ENCODE measurements at regions not wholly inside any gene's neighbourhood (a gene's known extent, or its start where the extent isn't known, plus 50 kb on each side); places are given as distances from the start of the nearest gene placed in this dataset.

GRCh38 chr18:43539862-43540261, 262.6 kb upstream of the SYT4 start:
- TF ChIP-seq POLR2AphosphoS5 (IDR thresholded peaks at IDR 0.05; ENCODE audit: low read depth, low read length) (no peak), SIN3A (IDR thresholded peaks at IDR 0.05; ENCODE audit: borderline replicate concordance, insufficient read depth, low read length) (no peak)

GRCh38 chr18:43542016-43542415, 264.7 kb upstream of the SYT4 start:
- no peak for TF ChIP-seq POLR2AphosphoS5 (IDR thresholded peaks at IDR 0.05; ENCODE audit: low read depth, low read length)
- TF ChIP-seq TAF1 (IDR thresholded peaks at IDR 0.05; ENCODE audit: borderline replicate concordance, insufficient read depth, low read length) = no peak
- TF ChIP-seq, protein P1, sequence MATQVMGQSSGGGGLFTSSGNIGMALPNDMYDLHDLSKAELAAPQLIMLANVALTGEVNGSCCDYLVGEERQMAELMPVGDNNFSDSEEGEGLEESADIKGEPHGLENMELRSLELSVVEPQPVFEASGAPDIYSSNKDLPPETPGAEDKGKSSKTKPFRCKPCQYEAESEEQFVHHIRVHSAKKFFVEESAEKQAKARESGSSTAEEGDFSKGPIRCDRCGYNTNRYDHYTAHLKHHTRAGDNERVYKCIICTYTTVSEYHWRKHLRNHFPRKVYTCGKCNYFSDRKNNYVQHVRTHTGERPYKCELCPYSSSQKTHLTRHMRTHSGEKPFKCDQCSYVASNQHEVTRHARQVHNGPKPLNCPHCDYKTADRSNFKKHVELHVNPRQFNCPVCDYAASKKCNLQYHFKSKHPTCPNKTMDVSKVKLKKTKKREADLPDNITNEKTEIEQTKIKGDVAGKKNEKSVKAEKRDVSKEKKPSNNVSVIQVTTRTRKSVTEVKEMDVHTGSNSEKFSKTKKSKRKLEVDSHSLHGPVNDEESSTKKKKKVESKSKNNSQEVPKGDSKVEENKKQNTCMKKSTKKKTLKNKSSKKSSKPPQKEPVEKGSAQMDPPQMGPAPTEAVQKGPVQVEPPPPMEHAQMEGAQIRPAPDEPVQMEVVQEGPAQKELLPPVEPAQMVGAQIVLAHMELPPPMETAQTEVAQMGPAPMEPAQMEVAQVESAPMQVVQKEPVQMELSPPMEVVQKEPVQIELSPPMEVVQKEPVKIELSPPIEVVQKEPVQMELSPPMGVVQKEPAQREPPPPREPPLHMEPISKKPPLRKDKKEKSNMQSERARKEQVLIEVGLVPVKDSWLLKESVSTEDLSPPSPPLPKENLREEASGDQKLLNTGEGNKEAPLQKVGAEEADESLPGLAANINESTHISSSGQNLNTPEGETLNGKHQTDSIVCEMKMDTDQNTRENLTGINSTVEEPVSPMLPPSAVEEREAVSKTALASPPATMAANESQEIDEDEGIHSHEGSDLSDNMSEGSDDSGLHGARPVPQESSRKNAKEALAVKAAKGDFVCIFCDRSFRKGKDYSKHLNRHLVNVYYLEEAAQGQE (IDR thresholded peaks at IDR 0.05; ENCODE audit: insufficient read depth in 1 of 2, low read depth in 2 of 2, low read length in 2 of 2) = no peak
- TF ChIP-seq FOXP2 (optimal IDR thresholded peaks at IDR 0.05; ENCODE audit: borderline replicate concordance, extremely low read depth, extremely low read length, insufficient read depth) = no peak
- no peak for TF ChIP-seq SIN3A (IDR thresholded peaks at IDR 0.05; ENCODE audit: borderline replicate concordance, insufficient read depth, low read length)

GRCh38 chr18:43543236-43543635, 265.9 kb upstream of the SYT4 start:
- TF ChIP-seq FOXP2 (optimal IDR thresholded peaks at IDR 0.05; ENCODE audit: borderline replicate concordance, extremely low read depth, extremely low read length, insufficient read depth) = no peak
- TF ChIP-seq TAF1 (IDR thresholded peaks at IDR 0.05; ENCODE audit: borderline replicate concordance, insufficient read depth, low read length) = no peak
- no peak for TF ChIP-seq POLR2AphosphoS5 (IDR thresholded peaks at IDR 0.05; ENCODE audit: low read depth, low read length)

- TF ChIP-seq POLR2AphosphoS5 (IDR thresholded peaks at IDR 0.05; ENCODE audit: low read depth, low read length) = no peak
- no peak for TF ChIP-seq FOXP2 (optimal IDR thresholded peaks at IDR 0.05; ENCODE audit: borderline replicate concordance, extremely low read depth, extremely low read length, insufficient read depth)
- TF ChIP-seq TAF1 (IDR thresholded peaks at IDR 0.05; ENCODE audit: borderline replicate concordance, insufficient read depth, low read length) = no peak
- TF ChIP-seq, protein P1 (IDR thresholded peaks at IDR 0.05; ENCODE audit: insufficient read depth in 1 of 2, low read depth in 2 of 2, low read length in 2 of 2) = no peak
- TF ChIP-seq SIN3A (IDR thresholded peaks at IDR 0.05; ENCODE audit: borderline replicate concordance, insufficient read depth, low read length) = no peak
These were observed 270.2 kb upstream of the SYT4 start for GRCh38 chr18:43547456-43547855.

DNA sequence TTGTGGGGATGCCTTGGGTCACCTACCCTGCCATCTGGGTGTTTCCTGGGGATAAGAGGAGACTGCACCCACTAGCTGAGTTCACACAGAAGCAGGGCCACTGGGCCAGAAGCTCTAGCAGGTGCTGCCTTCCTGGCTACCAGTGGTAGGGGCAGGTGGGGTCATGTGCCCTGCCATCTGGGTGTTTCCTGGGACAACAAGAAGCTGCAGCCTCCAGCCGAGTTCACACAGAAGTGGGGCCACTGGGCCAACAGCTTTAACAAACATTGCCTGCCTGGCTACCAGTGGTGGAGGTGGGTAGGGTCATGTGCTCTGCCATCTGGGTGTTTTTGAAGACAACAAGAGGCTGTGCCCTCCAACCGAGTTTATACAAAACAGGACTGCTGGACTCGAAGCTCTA, 282.2 kb upstream of the SYT4 start:
- TF ChIP-seq TAF1 (IDR thresholded peaks at IDR 0.05; ENCODE audit: borderline replicate concordance, insufficient read depth, low read length) = no peak
- TF ChIP-seq POLR2AphosphoS5 (IDR thresholded peaks at IDR 0.05; ENCODE audit: low read depth, low read length) = no peak
- TF ChIP-seq, protein P1 (IDR thresholded peaks at IDR 0.05; ENCODE audit: insufficient read depth in 1 of 2, low read depth in 2 of 2, low read length in 2 of 2) = no peak
- TF ChIP-seq SIN3A (IDR thresholded peaks at IDR 0.05; ENCODE audit: borderline replicate concordance, insufficient read depth, low read length) = no peak
- no peak for TF ChIP-seq FOXP2 (optimal IDR thresholded peaks at IDR 0.05; ENCODE audit: borderline replicate concordance, extremely low read depth, extremely low read length, insufficient read depth)

- no peak for TF ChIP-seq POLR2AphosphoS5 (IDR thresholded peaks at IDR 0.05; ENCODE audit: low read depth, low read length)
- TF ChIP-seq, protein P1 (IDR thresholded peaks at IDR 0.05; ENCODE audit: insufficient read depth in 1 of 2, low read depth in 2 of 2, low read length in 2 of 2) = no peak
- no peak for TF ChIP-seq TAF1 (IDR thresholded peaks at IDR 0.05; ENCODE audit: borderline replicate concordance, insufficient read depth, low read length)
These were observed 286.5 kb upstream of the SYT4 start for GRCh38 chr18:43563780-43564179.

Measured in PFSK-1 (cell line).